A673 (cell line): ENCODE measurements at regions not wholly inside any gene's neighbourhood (a gene's known extent, or its start where the extent isn't known, plus 50 kb on each side); places are given as distances from the start of the nearest gene placed in this dataset.

Source experiments
- CTCF ChIP-seq: fragments of 300-800, 200-600 bp; sonication (generic); conservative IDR thresholded peaks from 2 replicates; pipeline ENCODE4 v1.5.1; 2017; ENCODE audit warnings: low read depth, mild to moderate bottlenecking, antibody characterized with exemption, low read length, moderate library complexity, mixed read lengths
- EZH2 ChIP-seq: fragments of 200-600 bp; sonication (generic); IDR thresholded peaks from 2 replicates; pipeline ENCODE4 v1.6.1; 2017; ENCODE audit warnings: borderline replicate concordance, low read depth, mild to moderate bottlenecking, mixed read lengths, antibody characterized with exemption, low read length; ENCODE audit not compliant: poor library complexity, severe bottlenecking

GRCh38 chr6:93574299-93574698 lies 154.9 kb upstream of the EPHA7 start:
- TF ChIP-seq CTCF, result no peak
- TF ChIP-seq EZH2, result no peak
